Endothelial cell of umbilical vein (primary cell): ENCODE measurements at regions not wholly inside any gene's neighbourhood (a gene's known extent, or its start where the extent isn't known, plus 50 kb on each side); places are given as distances from the start of the nearest gene placed in this dataset.

ENCODE experiments used
- BruUV-seq: library from RNA; stranded (reverse); fragments of 400-500 nt; replicated peaks from 2 replicates; lab custom pipeline; 2021; lab: Mats Ljungman, UMichigan
- CTCF ChIA-PET: fragments of 300-600, 350-600 bp; sonication (Branson Sonifier 250); formaldehyde crosslinking; loops from one replicate; lab custom pipeline; 2021; ENCODE audit warnings: antibody characterized with exemption, inconsistent platforms; lab: Charles Lee
- POLR2A ChIA-PET: fragments of 300-600, 350-600 bp; sonication (Branson Sonifier 250); formaldehyde crosslinking; loops from one replicate; lab custom pipeline; 2021; ENCODE audit warnings: antibody characterized with exemption, inconsistent platforms; lab: Charles Lee
- DNase-seq: peaks from one replicate; pipeline ENCODE4 v3.0.0-alpha.2; 2011; ENCODE audit warnings: low read depth, low spot score
- FAIRE-seq: peaks from 2 replicates; lab custom pipeline; 2011; peaks lifted over from hg19 to GRCh38; lab: Jason Lieb, UNC
- H2AFZ ChIP-seq: 2 replicates; pipeline ENCODE4 v1.6.0; 2012; ENCODE audit warnings: low read depth, low read length, control low read depth, inconsistent platforms
- H3K27ac ChIP-seq: 2 replicates; pipeline ENCODE4 v1.5.1; 2011; ENCODE audit warnings: low read depth, mild to moderate bottlenecking, control low read depth, low read length, moderate library complexity; ENCODE audit not compliant: insufficient read depth
- H3K27me3 ChIP-seq, 2 experiments: 2 replicates each; pipeline versions ENCODE4 v1.6.0 to v1.6.1; 2011; ENCODE audit warnings: low read length in 2 of 2, mixed read lengths in 1 of 2; ENCODE audit not compliant: control insufficient read depth in 2 of 2, insufficient read depth in 2 of 2
- H3K36me3 ChIP-seq, 2 experiments: 2 replicates in 1 of 2; 3 replicates in 1 of 2; pipeline ENCODE4 v1.5.1; 2011; ENCODE audit warnings: low read length in 2 of 2, mild to moderate bottlenecking in 1 of 2, moderate library complexity in 1 of 2; ENCODE audit not compliant: control insufficient read depth in 2 of 2, insufficient read depth in 2 of 2; ENCODE audit errors: extremely low read depth in 1 of 2
- H3K4me1 ChIP-seq: 3 replicates; pipeline ENCODE4 v1.5.1; 2011; ENCODE audit warnings: mild to moderate bottlenecking, low read length; ENCODE audit not compliant: control insufficient read depth, insufficient read depth; ENCODE audit errors: extremely low read depth
- H3K4me2 ChIP-seq: 2 replicates; pipeline ENCODE4 v1.6.1; 2011; ENCODE audit warnings: low read length, control low read depth, mixed read lengths; ENCODE audit not compliant: insufficient read depth
- H3K4me3 ChIP-seq, 3 experiments: fragments of 200-600 bp in 1 of 3; sonication (generic), shearing (Covaris generic) in 1 of 3; replicated peaks in 1 of 3; 2 replicates each; pipeline ENCODE4 v1.5.1; 2011 to 2016; ENCODE audit warnings: control low read depth in 3 of 3, low read length in 3 of 3, mild to moderate bottlenecking in 2 of 3, inconsistent platforms in 1 of 3, low read depth in 1 of 3, moderate library complexity in 1 of 3; ENCODE audit not compliant: insufficient read depth in 1 of 3
- H3K79me2 ChIP-seq: 2 replicates; pipeline ENCODE4 v1.6.0; 2012; ENCODE audit warnings: low read length, inconsistent platforms; ENCODE audit not compliant: control insufficient read depth, insufficient read depth
- H3K9ac ChIP-seq: replicated peaks from 2 replicates; pipeline ENCODE3; 2011; ENCODE audit warnings: low read length, control low read depth; ENCODE audit not compliant: insufficient read depth; ENCODE audit errors: extremely low read depth
- H3K9me1 ChIP-seq: replicated peaks from 3 replicates; pipeline ENCODE4 v1.6.0; 2011; ENCODE audit warnings: mild to moderate bottlenecking, low read length; ENCODE audit not compliant: control insufficient read depth, insufficient read depth; ENCODE audit errors: extremely low read depth
- H3K9me3 ChIP-seq: replicated peaks from 2 replicates; pipeline ENCODE4 v1.5.1; 2012; ENCODE audit warnings: low read length, inconsistent platforms; ENCODE audit not compliant: control insufficient read depth, insufficient read depth
- H4K20me1 ChIP-seq: replicated peaks from 2 replicates; pipeline ENCODE3; 2011; ENCODE audit warnings: mild to moderate bottlenecking, low read length; ENCODE audit not compliant: control insufficient read depth, insufficient read depth; ENCODE audit errors: extremely low read depth
- CTCF ChIP-seq, 2 donors: IDR thresholded peaks; 1 replicate in 1 of 2; 2 replicates in 1 of 2; pipeline ENCODE4 v1.5.1; 2011; ENCODE audit warnings: low read length in 2 of 2, mild to moderate bottlenecking in 2 of 2, moderate library complexity in 2 of 2, control low read depth in 1 of 2, inconsistent platforms in 1 of 2, low read depth in 1 of 2; ENCODE audit not compliant: insufficient read depth in 1 of 2; ENCODE audit errors: extremely low read depth in 1 of 2
- EZH2 ChIP-seq: IDR thresholded peaks from 2 replicates; pipeline ENCODE4 v1.6.1; 2012; ENCODE audit warnings: borderline replicate concordance, low read depth, mild to moderate bottlenecking, moderate library complexity, low read length, inconsistent platforms; ENCODE audit not compliant: severe bottlenecking
- FOS ChIP-seq: IDR thresholded peaks from 2 replicates; pipeline ENCODE4 v1.6.1; 2011; ENCODE audit warnings: mild to moderate bottlenecking, low read length, moderate library complexity, borderline replicate concordance; ENCODE audit not compliant: insufficient read depth
- GATA2 ChIP-seq: IDR thresholded peaks from 2 replicates; pipeline ENCODE4 v1.7.0; 2011; ENCODE audit warnings: low read depth, mild to moderate bottlenecking, moderate library complexity, mixed read lengths, low read length; ENCODE audit not compliant: insufficient read length, insufficient read depth
- JUN ChIP-seq: IDR thresholded peaks from 2 replicates; pipeline ENCODE4 v1.6.1; 2011; ENCODE audit warnings: borderline replicate concordance, low read depth; ENCODE audit not compliant: insufficient read length, insufficient read depth
- MAX ChIP-seq: IDR thresholded peaks from 2 replicates; pipeline ENCODE4 v1.6.1; 2011; ENCODE audit not compliant: insufficient read depth, insufficient read length
- MYC ChIP-seq: IDR thresholded peaks from one replicate; pipeline ENCODE4 v1.6.1; 2011; ENCODE audit warnings: mild to moderate bottlenecking, low read depth, low read length
- POLR2A ChIP-seq: IDR thresholded peaks from 2 replicates; pipeline ENCODE4 v1.6.1; 2012; ENCODE audit warnings: low read depth, mild to moderate bottlenecking, control low read depth, low read length
- POLR2AphosphoS5 ChIP-seq: IDR thresholded peaks from 2 replicates; pipeline ENCODE4 v1.6.1; 2012; ENCODE audit warnings: low read depth, mild to moderate bottlenecking, control low read depth, low read length, moderate library complexity; ENCODE audit not compliant: insufficient read depth
- dilution Hi-C: fragments of 300-500 bp; cut with MboI; formaldehyde crosslinking; loops from one replicate; pipeline ENCODE4 v1.15.0; 2019; ENCODE audit warnings: low sequenced_read_pairs; ENCODE audit not compliant: extremely low pct_ligation_motif_present
- intact Hi-C: fragments of 100-400 bp; cut with micrococcal nuclease; formaldehyde crosslinking; loops from one replicate; pipeline ENCODE4 v1.10.0; 2022

- Histone ChIP-seq H3K79me2 (no peaks in the 10 kb centered on the region), H3K27ac (no peak overlapping the region), H3K4me2 (no peak overlapping the region), H3K4me1 (no peaks in the 10 kb centered on the region), H3K4me3 (no peak overlapping the region), H3K9me1 (no peaks in the 10 kb centered on the region), H3K36me3 (no peaks in the 10 kb centered on the region), H2AFZ (no peak overlapping the region), H3K9me3 (peaks cover 5% of the 10 kb centered on the region), H4K20me1 (no peaks in the 10 kb centered on the region), H3K9ac (no peak overlapping the region), H3K27me3 (no peaks in the 10 kb centered on the region)
- intact Hi-C loops: no loop called here
- FAIRE-seq: no peak
- ChIA-PET POLR2A (no interaction called here), CTCF (no interaction called here)
- dilution Hi-C loops: no loop called here
- no peak for TF ChIP-seq CTCF (IDR thresholded peaks at IDR 0.05; ENCODE audit: extremely low read depth in 1 of 2, insufficient read depth in 1 of 2, low read depth in 1 of 2, low read length in 2 of 2)
- TF ChIP-seq JUN: no peak
- BruUV-seq: no TSS peak
- no peak for DNase-seq
These were observed 362.7 kb upstream of the SFSWAP start for GRCh38 chr12:131348231-131348630.

GRCh38 chr12:131348646-131349045 is 362.2 kb upstream of the SFSWAP start:
- peaks cover 5% of the 10 kb centered on the region for H3K9me3 ChIP-seq
- H3K4me3 ChIP-seq: no peak overlapping the region
- intact Hi-C loops: no loop called here
- no peaks in the 10 kb centered on the region for H3K27me3 ChIP-seq
- H3K27ac ChIP-seq: no peak overlapping the region
- ChIA-PET POLR2A (no interaction called here), CTCF (no interaction called here)
- no peaks in the 10 kb centered on the region for H4K20me1 ChIP-seq
- H3K4me1 ChIP-seq: no peaks in the 10 kb centered on the region
- no TSS peak for BruUV-seq
- no peak overlapping the region for H3K9ac ChIP-seq
- H3K4me2 ChIP-seq: no peak overlapping the region
- no peaks in the 10 kb centered on the region for H3K36me3 ChIP-seq
- H3K9me1 ChIP-seq: no peaks in the 10 kb centered on the region
- dilution Hi-C loops: no loop called here
- TF ChIP-seq MYC: no peak
- TF ChIP-seq MAX: no peak
- no peak for TF ChIP-seq POLR2A
- TF ChIP-seq CTCF (IDR thresholded peaks at IDR 0.05; ENCODE audit: extremely low read depth in 1 of 2, insufficient read depth in 1 of 2, low read depth in 1 of 2, low read length in 2 of 2): no peak
- no peak for TF ChIP-seq JUN
- no peak for TF ChIP-seq EZH2
- TF ChIP-seq POLR2AphosphoS5: no peak
- no peak for TF ChIP-seq GATA2
- TF ChIP-seq FOS: no peak
- no peak overlapping the region for H2AFZ ChIP-seq
- DNase-seq (no peak), FAIRE-seq (no peak)
- H3K79me2 ChIP-seq: no peaks in the 10 kb centered on the region
